Panc1 (cell line): ENCODE measurements at regions not wholly inside any gene's neighbourhood (a gene's known extent, or its start where the extent isn't known, plus 50 kb on each side); places are given as distances from the start of the nearest gene placed in this dataset.

Experiments
- POLR2AphosphoS5 ChIP-seq: IDR thresholded peaks from 2 replicates; pipeline ENCODE4 v1.6.1; 2012; ENCODE audit warnings: mild to moderate bottlenecking, low read depth, low read length, moderate library complexity
- TF ChIP-seq, protein P1 (sequence below): fragments of 450-650 bp; IDR thresholded peaks from 2 replicates; pipeline ENCODE4 v1.5.1; 2017; ENCODE audit warnings: mild to moderate bottlenecking

DNA sequence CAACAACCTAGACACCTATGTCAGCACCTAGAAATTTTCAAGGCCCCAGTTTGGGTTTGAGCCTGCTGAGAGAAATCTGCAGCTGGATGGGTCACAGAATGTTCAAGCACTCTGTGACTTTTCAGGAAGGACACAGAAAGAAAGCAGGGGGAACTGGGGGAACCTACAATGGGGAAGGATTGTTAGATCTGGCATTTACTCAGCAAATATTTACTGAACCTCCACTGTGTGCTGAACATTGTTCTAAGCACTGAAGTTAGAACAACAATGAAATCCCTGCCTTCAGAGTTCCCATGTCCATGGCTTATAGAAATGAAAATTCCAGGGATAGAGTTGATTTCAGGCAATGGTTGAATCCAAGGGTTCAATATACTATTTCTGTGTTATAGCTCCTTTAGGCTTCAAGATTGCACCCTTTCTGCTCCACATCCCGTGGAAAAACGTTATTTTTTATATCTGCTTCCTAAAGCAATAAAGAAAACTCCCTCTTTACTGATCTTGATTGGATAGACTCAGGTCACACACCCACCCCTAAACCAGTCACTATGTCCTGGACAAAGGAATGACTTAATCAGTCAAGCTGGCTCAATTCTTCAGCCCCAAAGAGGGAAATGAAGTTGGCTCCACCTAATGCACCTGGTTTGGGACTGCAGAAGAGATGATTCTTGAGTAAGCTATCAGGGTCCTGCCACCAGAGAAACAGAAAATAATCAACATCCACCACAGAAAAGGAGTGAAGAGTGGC lies 95.1 kb downstream of the OR5AK2 start:
- TF ChIP-seq, protein P1, sequence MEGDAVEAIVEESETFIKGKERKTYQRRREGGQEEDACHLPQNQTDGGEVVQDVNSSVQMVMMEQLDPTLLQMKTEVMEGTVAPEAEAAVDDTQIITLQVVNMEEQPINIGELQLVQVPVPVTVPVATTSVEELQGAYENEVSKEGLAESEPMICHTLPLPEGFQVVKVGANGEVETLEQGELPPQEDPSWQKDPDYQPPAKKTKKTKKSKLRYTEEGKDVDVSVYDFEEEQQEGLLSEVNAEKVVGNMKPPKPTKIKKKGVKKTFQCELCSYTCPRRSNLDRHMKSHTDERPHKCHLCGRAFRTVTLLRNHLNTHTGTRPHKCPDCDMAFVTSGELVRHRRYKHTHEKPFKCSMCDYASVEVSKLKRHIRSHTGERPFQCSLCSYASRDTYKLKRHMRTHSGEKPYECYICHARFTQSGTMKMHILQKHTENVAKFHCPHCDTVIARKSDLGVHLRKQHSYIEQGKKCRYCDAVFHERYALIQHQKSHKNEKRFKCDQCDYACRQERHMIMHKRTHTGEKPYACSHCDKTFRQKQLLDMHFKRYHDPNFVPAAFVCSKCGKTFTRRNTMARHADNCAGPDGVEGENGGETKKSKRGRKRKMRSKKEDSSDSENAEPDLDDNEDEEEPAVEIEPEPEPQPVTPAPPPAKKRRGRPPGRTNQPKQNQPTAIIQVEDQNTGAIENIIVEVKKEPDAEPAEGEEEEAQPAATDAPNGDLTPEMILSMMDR, result no peak
- no peak for TF ChIP-seq POLR2AphosphoS5
